ENCODE measurements at regions not wholly inside any gene's neighbourhood (a gene's known extent, or its start where the extent isn't known, plus 50 kb on each side); places are given as distances from the start of the nearest gene placed in this dataset.

DNA sequence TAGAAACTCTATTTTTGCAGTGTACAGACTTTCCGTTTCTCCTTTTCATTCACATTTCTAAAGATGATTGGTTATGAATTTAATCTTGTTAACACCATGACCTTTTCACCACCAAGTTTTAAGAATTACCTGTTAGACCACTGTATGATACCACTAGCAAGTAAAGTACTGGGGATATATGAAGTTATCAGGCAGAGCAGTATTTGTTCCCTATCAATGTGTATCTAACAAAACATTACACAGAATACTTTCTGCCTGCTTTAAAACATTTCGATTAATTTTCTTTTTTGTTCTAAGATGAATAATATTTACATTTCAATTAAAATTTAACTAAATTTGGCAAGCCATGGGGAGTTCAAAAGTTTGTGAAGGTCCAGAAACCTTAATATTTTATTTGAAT is 49.9 kb upstream of the AHR start:
- no peak overlapping the region for H3K4me3 ChIP-seq (ENCODE audit: control insufficient read depth in 2 of 3, extremely low read depth in 1 of 3, insufficient read depth in 2 of 3, low read depth in 1 of 3, low read length in 3 of 3)
- no peak overlapping the region for H3K27ac ChIP-seq (ENCODE audit: control insufficient read depth, insufficient read depth, low read length)
- no peak overlapping the region for H3K4me2 ChIP-seq (ENCODE audit: control insufficient read depth, extremely low read depth, insufficient read depth, low read depth, low read length)
- H3K9me3 ChIP-seq (ENCODE audit: control insufficient read depth, low read depth, low read length), result no peaks in the 10 kb centered on the region
- no peak overlapping the region for H3K9ac ChIP-seq (ENCODE audit: control insufficient read depth, extremely low read depth, insufficient read depth, low read length)
- H3K27me3 ChIP-seq (ENCODE audit: control insufficient read depth, extremely low read depth, insufficient read depth, low read length), result no peaks in the 10 kb centered on the region
- dilution Hi-C loops (cut with MboI; ENCODE audit: extremely low pct_ligation_motif_present, low sequenced_read_pairs), result no loop called here
- TF ChIP-seq, protein P1, sequence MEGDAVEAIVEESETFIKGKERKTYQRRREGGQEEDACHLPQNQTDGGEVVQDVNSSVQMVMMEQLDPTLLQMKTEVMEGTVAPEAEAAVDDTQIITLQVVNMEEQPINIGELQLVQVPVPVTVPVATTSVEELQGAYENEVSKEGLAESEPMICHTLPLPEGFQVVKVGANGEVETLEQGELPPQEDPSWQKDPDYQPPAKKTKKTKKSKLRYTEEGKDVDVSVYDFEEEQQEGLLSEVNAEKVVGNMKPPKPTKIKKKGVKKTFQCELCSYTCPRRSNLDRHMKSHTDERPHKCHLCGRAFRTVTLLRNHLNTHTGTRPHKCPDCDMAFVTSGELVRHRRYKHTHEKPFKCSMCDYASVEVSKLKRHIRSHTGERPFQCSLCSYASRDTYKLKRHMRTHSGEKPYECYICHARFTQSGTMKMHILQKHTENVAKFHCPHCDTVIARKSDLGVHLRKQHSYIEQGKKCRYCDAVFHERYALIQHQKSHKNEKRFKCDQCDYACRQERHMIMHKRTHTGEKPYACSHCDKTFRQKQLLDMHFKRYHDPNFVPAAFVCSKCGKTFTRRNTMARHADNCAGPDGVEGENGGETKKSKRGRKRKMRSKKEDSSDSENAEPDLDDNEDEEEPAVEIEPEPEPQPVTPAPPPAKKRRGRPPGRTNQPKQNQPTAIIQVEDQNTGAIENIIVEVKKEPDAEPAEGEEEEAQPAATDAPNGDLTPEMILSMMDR (optimal IDR thresholded peaks at IDR 0.05 in 1 of 3, IDR thresholded peaks at IDR 0.05 in 1 of 3, conservative IDR thresholded peaks at IDR 0.05 in 1 of 3; ENCODE audit: extremely low read depth in 1 of 3, insufficient read depth in 2 of 3, low read length in 3 of 3), result no peak
- TF ChIP-seq EZH2 (IDR thresholded peaks at IDR 0.05; ENCODE audit: low read length), result no peak
- no peaks in the 10 kb centered on the region for H3K9me1 ChIP-seq (ENCODE audit: control insufficient read depth, extremely low read depth, insufficient read depth, low read length)
- DNase-seq (ENCODE audit: low read depth, low spot score) (no peak), FAIRE-seq (no peak)
- H3K79me2 ChIP-seq (ENCODE audit: control insufficient read depth, insufficient read depth, low read length), result no peaks in the 10 kb centered on the region
- H3K36me3 ChIP-seq (ENCODE audit: control insufficient read depth in 2 of 2, extremely low read depth in 1 of 2, insufficient read depth in 2 of 2, low read length in 2 of 2), result no peaks in the 10 kb centered on the region
- H4K20me1 ChIP-seq (ENCODE audit: control insufficient read depth, extremely low read depth, insufficient read depth, low read length), result no peaks in the 10 kb centered on the region
- H3K4me1 ChIP-seq (ENCODE audit: control insufficient read depth, extremely low read depth, insufficient read depth, low read length), result no peaks in the 10 kb centered on the region
- H2AFZ ChIP-seq (ENCODE audit: control insufficient read depth, low read length), result no peak overlapping the region

Small RNA genes lying in the stretch of these regions (small RNA-seq; reads per million reads assigned to genes)
- gene RF00017 (ENCODE audit: insufficient read length in 3 of 3, low read depth in 3 of 3, low replicate concordance in 1 of 3), result 0 reads per million in 3 experiments

All from keratinocyte (primary cell).